Mucosa of descending colon (tissue), 3 donors: ENCODE measurements at regions not wholly inside any gene's neighbourhood (a gene's known extent, or its start where the extent isn't known, plus 50 kb on each side); places are given as distances from the start of the nearest gene placed in this dataset.

Experiments
- ATAC-seq: fragments of 200-7000 bp; cut with Tn5 transposase; one replicate; pipeline ENCODE4 v1.9.1; 2020; ENCODE audit warnings: mild to moderate bottlenecking, moderate library complexity
- DNase-seq, 3 donors: peaks; one replicate each; pipeline ENCODE4 v3.0.0-alpha.2; 2020
- H3K36me3 ChIP-seq: fragments of 200-600 bp; one replicate; pipeline ENCODE4 v1.8.0; 2021; ENCODE audit warnings: low read depth, mild to moderate bottlenecking
- H3K4me1 ChIP-seq: fragments of 200-600 bp; one replicate; pipeline ENCODE4 v1.8.0; 2021; ENCODE audit warnings: low read depth, mild to moderate bottlenecking
- H3K4me3 ChIP-seq: fragments of 200-600 bp; one replicate; pipeline ENCODE4 v1.8.0; 2021; ENCODE audit warnings: mild to moderate bottlenecking
- H3K9me3 ChIP-seq: fragments of 200-600 bp; one replicate; pipeline ENCODE4 v1.8.0; 2021; ENCODE audit warnings: mild to moderate bottlenecking
- CTCF ChIP-seq: fragments of 200-600 bp; IDR thresholded peaks from one replicate; pipeline ENCODE4 v1.8.0; 2022; ENCODE audit warnings: antibody characterized with exemption, mild to moderate bottlenecking
- intact Hi-C, 2 donors: fragments of 100-400 bp; cut with DNase I in 1 of 2; cut with micrococcal nuclease in 1 of 2; formaldehyde crosslinking; loops; one replicate each; pipeline versions ENCODE4 v1.11.0 to v1.11.1; 2022; cut with DNase I, micrococcal nuclease
- donor health status: DM: no; HTN: no; CAD: no; lungs with moderate emphysema.
- donor health status: DM: no; HTN: no; CAD: no.
- donor health status: DM: no; HTN: yes; CAD: no.

GRCh38 chr7:127512663-127513062, 72.7 kb downstream of the GCC1 start:
- Histone ChIP-seq H3K36me3 (no peaks in the 10 kb centered on the region), H3K4me1 (no peaks in the 10 kb centered on the region), H3K9me3 (no peaks in the 10 kb centered on the region), H3K4me3 (no peak overlapping the region)
- DNase-seq (no peak), ATAC-seq (no peak)
- intact Hi-C loops = no loop called here
- TF ChIP-seq CTCF = no peak

GRCh38 chr7:127504715-127505114, 80.7 kb downstream of the GCC1 start:
- TF ChIP-seq CTCF = no peak
- no peak for ATAC-seq
- DNase-seq = peak in 2 of 3 donors; percentile 41 to 42

DNA sequence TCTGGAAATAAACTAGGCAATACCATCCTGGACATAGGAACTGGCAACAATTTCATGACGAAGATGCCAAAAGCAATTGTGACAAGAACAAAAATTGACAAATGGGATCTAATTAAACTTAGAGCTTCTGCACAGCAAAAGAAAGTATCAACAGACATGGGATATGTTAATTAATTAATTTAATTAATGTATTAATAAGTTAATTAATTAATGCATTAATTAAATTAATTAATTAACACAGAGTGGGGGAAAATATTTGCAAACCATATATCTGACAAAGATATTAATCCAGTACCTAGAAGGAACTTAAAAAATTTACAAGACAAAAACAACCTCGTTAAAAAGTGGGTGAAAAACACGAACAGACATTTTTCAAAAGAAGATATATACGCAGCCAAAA, 83.6 kb downstream of the GCC1 start:
- no peaks in the 10 kb centered on the region for H3K4me1 ChIP-seq
- no peaks in the 10 kb centered on the region for H3K9me3 ChIP-seq
- no peak overlapping the region for H3K4me3 ChIP-seq
- DNase-seq = no peak
- no peak for TF ChIP-seq CTCF
- no peaks in the 10 kb centered on the region for H3K36me3 ChIP-seq
- no peak for ATAC-seq
- intact Hi-C loops = no loop called here

More at GRCh38 chr7:127504715-127505114, 80.7 kb downstream of the GCC1 start:
- Histone ChIP-seq H3K9me3 (no peaks in the 10 kb centered on the region), H3K4me3 (no peak overlapping the region), H3K36me3 (no peaks in the 10 kb centered on the region), H3K4me1 (no peaks in the 10 kb centered on the region)
- intact Hi-C loops = no loop called here

DNA sequence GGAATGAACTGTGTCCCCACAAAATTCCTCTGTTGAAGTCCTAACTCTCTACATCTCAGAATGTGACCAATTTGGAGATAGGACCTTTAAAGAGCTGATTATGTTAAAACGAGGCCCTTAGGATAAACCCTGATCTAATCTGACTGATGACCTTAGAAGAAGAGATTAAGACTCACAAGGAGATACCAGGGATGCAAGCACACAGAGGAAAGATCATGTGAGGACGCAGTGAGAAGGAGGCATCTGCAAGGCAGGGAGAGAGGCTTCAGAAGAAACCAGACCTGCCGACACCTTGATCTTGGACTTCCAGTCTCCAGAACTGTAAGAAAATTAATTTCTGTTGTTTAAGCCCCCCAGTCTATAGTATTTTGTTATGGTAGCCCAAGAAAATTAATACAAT, 94.9 kb upstream of the ZNF800 start:
- no peak for TF ChIP-seq CTCF
- no peak overlapping the region for H3K4me3 ChIP-seq
- no peaks in the 10 kb centered on the region for H3K36me3 ChIP-seq
- no peaks in the 10 kb centered on the region for H3K9me3 ChIP-seq
- intact Hi-C loops = no loop called here
- H3K4me1 ChIP-seq = no peaks in the 10 kb centered on the region
- DNase-seq (no peak), ATAC-seq (no peak)

GRCh38 chr7:127486654-127487053, 94.1 kb upstream of the ZNF800 start:
- H3K36me3 ChIP-seq = no peaks in the 10 kb centered on the region
- TF ChIP-seq CTCF = no peak
- ATAC-seq (no peak), DNase-seq (no peak)
- H3K4me3 ChIP-seq = no peak overlapping the region
- intact Hi-C loops = no loop called here
- no peaks in the 10 kb centered on the region for H3K4me1 ChIP-seq
- no peaks in the 10 kb centered on the region for H3K9me3 ChIP-seq

GRCh38 chr7:127485482-127485881, 93.0 kb upstream of the ZNF800 start:
- no peaks in the 10 kb centered on the region for H3K9me3 ChIP-seq
- no peak for ATAC-seq
- no peaks in the 10 kb centered on the region for H3K36me3 ChIP-seq
- H3K4me1 ChIP-seq = no peaks in the 10 kb centered on the region
- no peak for TF ChIP-seq CTCF
- intact Hi-C loops = no loop called here
- DNase-seq = no peak
- H3K4me3 ChIP-seq = no peak overlapping the region
